ENCODE measurements at regions not wholly inside any gene's neighbourhood (a gene's known extent, or its start where the extent isn't known, plus 50 kb on each side); places are given as distances from the start of the nearest gene placed in this dataset.

GRCh38 chr7:109782806-109783205 lies 1213.1 kb downstream of the DNAJB9 start:
- no peak for TF ChIP-seq CTCF (IDR thresholded peaks at IDR 0.05)
- Histone ChIP-seq H3K9me3 (no peaks in the 10 kb centered on the region), H3K4me1 (no peaks in the 10 kb centered on the region), H3K27ac (no peak overlapping the region), H3K36me3 (no peaks in the 10 kb centered on the region), H3K27me3 (no peaks in the 10 kb centered on the region), H3K4me3 (no peak overlapping the region)
- intact Hi-C loops (cut with DNase I), result no loop called here
- DNase-seq (ENCODE audit: low spot score in 2 of 2), result no peak

- Histone ChIP-seq H3K27me3 (no peaks in the 10 kb centered on the region), H3K9me3 (no peaks in the 10 kb centered on the region), H3K4me3 (no peak overlapping the region), H3K27ac (no peak overlapping the region), H3K4me1 (no peaks in the 10 kb centered on the region), H3K36me3 (no peaks in the 10 kb centered on the region)
- intact Hi-C loops (cut with DNase I), result no loop called here
- TF ChIP-seq CTCF (IDR thresholded peaks at IDR 0.05), result no peak
- no peak for DNase-seq (ENCODE audit: low spot score in 2 of 2)
Observed at GRCh38 chr7:109806548-109806947, 1236.9 kb downstream of the DNAJB9 start.

- Histone ChIP-seq H3K27me3 (no peaks in the 10 kb centered on the region), H3K36me3 (no peaks in the 10 kb centered on the region), H3K27ac (no peak overlapping the region), H3K4me1 (no peaks in the 10 kb centered on the region), H3K9me3 (peaks cover 0 to 7% of the 10 kb centered on the region in 2 donors), H3K4me3 (no peak overlapping the region)
- TF ChIP-seq CTCF (IDR thresholded peaks at IDR 0.05), result no peak
- intact Hi-C loops (cut with DNase I), result no loop called here
- no peak for DNase-seq (ENCODE audit: low spot score in 2 of 2)
Observed at GRCh38 chr7:109821156-109821555, 1251.5 kb downstream of the DNAJB9 start.

GRCh38 chr7:109834851-109835250 lies 1256.1 kb upstream of the LRRN3 start:
- H3K27me3 ChIP-seq, result no peaks in the 10 kb centered on the region
- no peak overlapping the region for H3K4me3 ChIP-seq
- H3K9me3 ChIP-seq, result no peaks in the 10 kb centered on the region
- no peaks in the 10 kb centered on the region for H3K36me3 ChIP-seq
- no peaks in the 10 kb centered on the region for H3K4me1 ChIP-seq
- no peak for TF ChIP-seq CTCF (IDR thresholded peaks at IDR 0.05)
- no peak for DNase-seq (ENCODE audit: low spot score in 2 of 2)
- intact Hi-C loops (cut with DNase I), result no loop called here
- H3K27ac ChIP-seq, result no peak overlapping the region

GRCh38 chr7:109835577-109835976 lies 1255.3 kb upstream of the LRRN3 start:
- no peak overlapping the region for H3K4me3 ChIP-seq
- no peak overlapping the region for H3K27ac ChIP-seq
- H3K27me3 ChIP-seq, result no peaks in the 10 kb centered on the region
- no peak for DNase-seq (ENCODE audit: low spot score in 2 of 2)
- no peaks in the 10 kb centered on the region for H3K9me3 ChIP-seq
- intact Hi-C loops (cut with DNase I), result no loop called here
- H3K4me1 ChIP-seq, result no peaks in the 10 kb centered on the region
- no peak for TF ChIP-seq CTCF (IDR thresholded peaks at IDR 0.05)
- H3K36me3 ChIP-seq, result no peaks in the 10 kb centered on the region

- H3K27ac ChIP-seq, result no peak overlapping the region
- H3K36me3 ChIP-seq, result no peaks in the 10 kb centered on the region
- no peaks in the 10 kb centered on the region for H3K9me3 ChIP-seq
- intact Hi-C loops (cut with DNase I), result no loop called here
- no peaks in the 10 kb centered on the region for H3K4me1 ChIP-seq
- no peak for TF ChIP-seq CTCF (IDR thresholded peaks at IDR 0.05)
- no peak overlapping the region for H3K4me3 ChIP-seq
- H3K27me3 ChIP-seq, result no peaks in the 10 kb centered on the region
- DNase-seq (ENCODE audit: low spot score in 2 of 2), result no peak
Observed at GRCh38 chr7:109836016-109836415, 1254.9 kb upstream of the LRRN3 start.

All from ascending aorta (tissue), 2 donors.